Femur (tissue), 1 donor: ENCODE measurements at regions not wholly inside any gene's neighbourhood (a gene's known extent, or its start where the extent isn't known, plus 50 kb on each side); places are given as distances from the start of the nearest gene placed in this dataset.

Experiments used
- DNase-seq: peaks from one replicate; pipeline ENCODE4 v3.0.0-alpha.2; 2017

DNA sequence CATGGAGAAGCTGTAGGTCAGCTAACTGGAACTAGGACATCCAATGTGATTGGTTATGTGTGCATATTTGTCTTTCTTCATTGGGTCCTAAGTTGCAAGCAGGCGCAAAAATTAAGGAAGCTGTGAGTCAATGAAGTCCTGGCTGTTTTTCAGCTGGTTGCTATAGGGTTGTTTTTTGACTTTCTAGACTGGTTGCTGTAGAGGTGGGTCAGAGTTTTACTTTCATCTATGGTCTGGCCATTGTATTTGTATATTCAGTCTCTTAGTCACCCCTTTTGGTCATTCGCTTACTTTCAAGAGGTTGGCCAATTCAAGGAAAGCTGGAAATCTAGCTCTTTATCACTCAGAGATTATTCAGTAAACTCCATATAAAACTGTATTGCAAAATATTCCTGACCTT lies 62.0 kb upstream of the AMZ2 start:
- DNase-seq = no peak

DNA sequence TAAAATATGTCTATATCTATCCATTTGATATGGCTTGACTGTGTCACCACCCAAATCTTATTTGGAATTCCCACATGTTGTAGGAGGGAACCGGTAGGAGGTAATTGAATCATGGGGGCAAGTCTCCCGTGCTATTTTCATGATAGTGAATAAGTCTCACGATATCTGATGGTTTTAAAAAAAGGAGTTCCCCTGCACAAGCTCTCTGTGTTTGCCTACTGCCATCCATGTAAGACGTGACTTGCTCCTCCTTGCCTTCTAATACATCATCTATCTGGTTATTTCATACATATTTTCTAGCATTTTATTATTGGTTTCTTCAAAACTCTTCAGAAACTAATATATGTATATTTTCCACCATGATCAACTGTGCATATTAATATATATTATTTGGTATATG lies 57.3 kb upstream of the AMZ2 start:
- no peak for DNase-seq

- no peak for DNase-seq
These were observed 52.0 kb upstream of the AMZ2 start for GRCh38 chr17:68195667-68196393.

DNA sequence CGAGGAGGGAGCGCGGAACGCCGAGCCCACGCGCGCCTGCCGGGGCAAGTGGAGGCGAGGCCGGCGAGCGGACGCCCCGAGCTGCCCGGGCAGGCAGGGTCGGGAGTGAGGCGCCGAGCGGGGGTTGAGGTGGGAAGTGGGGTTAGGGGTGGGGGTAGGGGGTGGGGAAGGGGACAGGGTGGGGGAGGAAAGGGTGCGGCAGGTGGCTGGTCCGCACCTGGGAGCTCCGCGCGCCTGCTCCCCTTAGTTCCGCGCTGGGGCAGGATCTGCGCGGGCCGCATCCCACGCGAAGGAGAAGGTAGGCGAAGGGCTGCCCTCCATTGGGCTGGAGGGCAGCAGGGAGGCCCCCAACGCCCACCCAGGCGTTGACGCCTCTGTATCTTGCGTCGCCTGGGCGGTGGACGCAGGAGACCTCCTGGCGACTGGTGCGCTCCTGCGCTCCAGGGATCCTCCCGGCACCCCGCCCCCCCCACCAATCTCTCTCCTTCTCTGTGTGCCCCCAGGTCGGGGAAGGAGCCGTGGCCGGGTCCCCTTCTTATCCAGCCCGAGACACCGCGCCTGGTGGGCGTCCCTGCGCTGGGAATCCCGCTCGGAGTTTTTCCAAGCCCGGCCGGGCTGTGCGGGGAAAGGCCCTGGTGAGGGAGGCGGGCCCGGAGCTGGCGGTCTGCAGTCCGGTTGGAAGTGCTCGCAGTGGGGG lies 51.3 kb upstream of the AMZ2 start:
- DNase-seq = no peak

- no peak for DNase-seq
These were observed 50.5 kb upstream of the AMZ2 start for GRCh38 chr17:68197091-68197996.

- DNase-seq = no peak
These were observed 49.6 kb upstream of the AMZ2 start for GRCh38 chr17:68197997-68198930.
